Anterior cingulate cortex (tissue), 58 donors: ENCODE measurements at regions not wholly inside any gene's neighbourhood (a gene's known extent, or its start where the extent isn't known, plus 50 kb on each side); places are given as distances from the start of the nearest gene placed in this dataset.
"Not testable (repeated sequence)": the region's sequence is repeated elsewhere in the genome, so short reads cannot be mapped to it uniquely, and the experiment has no call there.

Experiments
- DNase-seq, 58 donors: peaks; one replicate each; lab custom pipeline; 2025; lab: John Stamatoyannopoulos, UW

- DNase-seq = peak in 45 of 58 donors; percentile 8 to 82 (median 56)
These were observed 115.6 kb upstream of the CDH5 start for GRCh38 chr16:66250686-66251431.

- peak in 3 of 58 donors; percentile 5 to 60 (median 6) for DNase-seq
These were observed 118.7 kb upstream of the CDH5 start for GRCh38 chr16:66247516-66248481.

GRCh38 chr16:66245868-66246267, 120.6 kb upstream of the CDH5 start:
- no peak for DNase-seq

GRCh38 chr16:66245072-66245471, 121.4 kb upstream of the CDH5 start:
- DNase-seq = no peak

GRCh38 chr16:66242672-66243071, 123.8 kb upstream of the CDH5 start:
- DNase-seq = no peak

- not testable (repeated sequence) for DNase-seq
These were observed 124.3 kb upstream of the CDH5 start for GRCh38 chr16:66242206-66242605.

- no peak for DNase-seq
These were observed 125.7 kb upstream of the CDH5 start for GRCh38 chr16:66240631-66241395.

GRCh38 chr16:66240088-66240487, 126.4 kb upstream of the CDH5 start:
- no peak for DNase-seq

GRCh38 chr16:66238696-66239095, 127.8 kb upstream of the CDH5 start:
- no peak for DNase-seq

GRCh38 chr16:66236301-66236700, 130.2 kb upstream of the CDH5 start:
- no peak for DNase-seq

GRCh38 chr16:66231452-66232160, 134.9 kb upstream of the CDH5 start:
- DNase-seq = no peak

GRCh38 chr16:66229651-66230050, 136.8 kb upstream of the CDH5 start:
- DNase-seq = no peak

GRCh38 chr16:66228792-66229191, 137.7 kb upstream of the CDH5 start:
- no peak for DNase-seq

GRCh38 chr16:66227766-66228530, 138.5 kb upstream of the CDH5 start:
- no peak for DNase-seq

- DNase-seq = peak in 12 of 58 donors; percentile 7 to 44 (median 22)
These were observed 139.7 kb upstream of the CDH5 start for GRCh38 chr16:66226762-66227161.

GRCh38 chr16:66225696-66226095, 140.8 kb upstream of the CDH5 start:
- no peak for DNase-seq

- peak in 1 of 58 donors; percentile 27 for DNase-seq
These were observed 141.9 kb upstream of the CDH5 start for GRCh38 chr16:66224626-66225025.

- DNase-seq = no peak
These were observed 142.3 kb upstream of the CDH5 start for GRCh38 chr16:66224186-66224585.

GRCh38 chr16:66223176-66223780, 143.2 kb upstream of the CDH5 start:
- DNase-seq = no peak
